ENCODE measurements at regions not wholly inside any gene's neighbourhood (a gene's known extent, or its start where the extent isn't known, plus 50 kb on each side); places are given as distances from the start of the nearest gene placed in this dataset.
"Not testable (repeated sequence)": the region's sequence is repeated elsewhere in the genome, so short reads cannot be mapped to it uniquely, and the experiment has no call there.

DNA sequence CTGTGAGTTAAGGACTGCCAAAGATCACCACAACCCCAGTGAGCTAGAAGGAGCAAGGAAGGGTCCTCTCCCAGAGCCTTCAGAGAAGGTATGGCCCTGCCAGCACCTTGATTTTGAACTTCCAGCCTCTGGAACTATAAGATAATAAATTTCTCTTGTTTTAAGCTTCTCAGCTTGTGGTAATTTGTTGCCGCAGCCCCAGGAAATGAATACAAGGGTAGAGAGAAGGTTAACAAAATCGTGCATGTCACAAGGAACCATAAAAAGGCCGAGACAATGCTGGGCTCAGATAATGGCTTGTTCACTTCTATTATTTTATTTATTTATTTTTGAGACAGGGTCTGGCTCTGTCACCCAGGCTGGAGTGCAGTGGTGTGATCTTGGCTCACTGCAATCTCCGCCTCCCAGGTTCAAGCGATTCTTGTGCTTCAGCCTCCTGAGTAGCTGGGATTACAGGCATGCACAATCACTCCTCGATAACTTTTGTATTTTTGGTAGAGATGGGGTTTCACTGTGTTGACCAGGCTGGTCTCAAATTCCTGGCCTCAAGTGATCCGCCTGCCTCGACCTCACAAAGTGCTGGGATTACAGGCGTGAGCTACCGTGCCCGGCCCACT is 71.5 kb downstream of the WSB1 start:
- intact Hi-C loops (cut with micrococcal nuclease) = not testable (repeated sequence)

- intact Hi-C loops (cut with micrococcal nuclease) = no loop called here
Measured at GRCh38 chr17:27366437-27366836, 72.5 kb downstream of the WSB1 start.

DNA sequence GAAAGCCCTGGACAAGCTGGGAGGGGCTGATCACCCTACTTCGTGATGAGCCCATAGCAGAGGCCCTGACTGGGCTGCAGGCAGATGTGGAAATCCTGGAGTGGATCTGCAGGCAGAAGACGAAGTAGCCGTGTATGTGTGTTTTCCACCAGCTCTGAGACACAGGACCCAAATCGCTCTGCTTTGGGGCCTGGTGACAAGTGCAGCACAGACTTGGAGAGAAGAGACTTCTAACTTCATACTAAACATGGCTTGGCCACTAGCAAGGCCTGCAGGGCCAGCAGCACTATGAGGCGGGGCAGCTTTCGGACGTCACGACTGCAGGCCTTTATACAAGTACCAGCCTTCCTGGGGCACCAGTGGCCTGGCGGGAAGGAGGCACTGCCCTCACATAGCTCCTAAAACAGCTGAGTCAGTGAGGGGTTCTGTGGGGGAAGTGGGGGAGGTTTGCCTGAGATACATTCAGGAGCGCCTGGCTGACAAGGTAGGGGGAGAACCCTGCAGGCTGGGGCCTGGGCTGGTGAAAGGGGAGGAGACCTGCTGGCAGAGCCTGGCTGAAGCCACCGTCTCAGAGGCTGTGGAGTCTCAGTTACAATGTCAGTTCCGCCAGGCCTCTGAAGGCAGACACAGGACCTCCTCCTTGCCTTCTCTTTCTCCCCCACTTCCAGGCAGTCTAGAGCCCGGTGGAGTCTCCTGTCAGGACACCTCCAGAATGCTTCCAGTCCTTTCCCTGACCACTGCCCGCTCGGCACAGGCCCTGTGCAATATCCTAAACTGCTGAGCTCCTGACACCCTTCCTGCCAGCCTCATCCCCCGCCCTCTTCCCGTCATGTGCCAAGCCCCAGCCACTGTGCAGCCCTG is 73.4 kb downstream of the WSB1 start:
- intact Hi-C loops (cut with micrococcal nuclease) = no loop called here

DNA sequence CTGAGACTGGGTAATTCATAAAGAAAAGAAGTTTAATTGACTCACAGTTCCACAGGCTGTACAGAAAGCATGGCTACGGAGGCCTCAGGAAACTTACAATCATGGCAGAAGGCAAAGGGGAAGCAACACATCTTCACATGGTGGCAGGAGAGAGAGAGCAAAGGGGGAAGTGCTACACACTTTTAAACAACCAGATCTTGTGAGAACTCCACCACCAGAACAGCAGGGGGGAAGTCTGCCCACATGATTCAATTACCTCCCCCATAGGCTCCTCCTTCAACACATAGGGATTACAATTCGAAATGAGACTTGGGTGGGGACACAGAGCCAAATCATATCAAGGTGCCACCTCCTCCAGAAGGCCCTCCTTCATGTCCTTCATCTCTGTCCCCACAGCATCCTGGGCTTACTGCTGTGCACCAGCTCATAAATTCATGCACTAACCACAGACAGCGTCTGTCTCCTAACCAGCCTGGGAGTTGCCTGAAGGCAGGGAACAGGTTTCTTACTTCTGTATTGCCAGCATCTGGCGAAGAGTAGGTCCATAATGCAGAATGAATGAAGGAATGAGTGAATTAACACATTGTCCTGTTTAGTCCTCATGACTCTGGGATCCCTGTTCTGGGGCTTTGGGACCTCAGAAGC is 74.4 kb downstream of the WSB1 start:
- intact Hi-C loops (cut with micrococcal nuclease) = no loop called here

DNA sequence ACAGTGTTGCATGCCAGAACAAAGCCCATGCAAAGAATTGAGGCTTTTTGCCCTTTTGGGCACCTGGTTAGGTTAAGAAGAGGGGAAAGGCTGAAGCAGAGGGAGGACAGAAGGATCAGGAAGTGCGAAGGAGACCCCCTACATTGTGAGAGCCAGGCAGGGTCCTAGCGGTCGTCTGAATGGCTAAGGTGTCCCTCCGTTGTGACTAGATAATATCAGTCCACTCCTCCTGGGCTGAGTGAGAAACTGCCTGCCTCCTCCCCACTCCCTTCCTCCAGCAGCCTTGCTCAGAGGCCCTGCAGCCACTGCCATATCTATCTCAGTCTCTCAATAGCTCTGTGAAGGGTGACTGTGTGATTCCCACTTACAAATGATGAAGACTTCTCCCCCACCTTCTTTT is 75.1 kb downstream of the WSB1 start:
- intact Hi-C loops (cut with micrococcal nuclease) = no loop called here

- intact Hi-C loops (cut with micrococcal nuclease) = no loop called here
Measured at GRCh38 chr17:27370776-27371175, 76.9 kb downstream of the WSB1 start.

DNA sequence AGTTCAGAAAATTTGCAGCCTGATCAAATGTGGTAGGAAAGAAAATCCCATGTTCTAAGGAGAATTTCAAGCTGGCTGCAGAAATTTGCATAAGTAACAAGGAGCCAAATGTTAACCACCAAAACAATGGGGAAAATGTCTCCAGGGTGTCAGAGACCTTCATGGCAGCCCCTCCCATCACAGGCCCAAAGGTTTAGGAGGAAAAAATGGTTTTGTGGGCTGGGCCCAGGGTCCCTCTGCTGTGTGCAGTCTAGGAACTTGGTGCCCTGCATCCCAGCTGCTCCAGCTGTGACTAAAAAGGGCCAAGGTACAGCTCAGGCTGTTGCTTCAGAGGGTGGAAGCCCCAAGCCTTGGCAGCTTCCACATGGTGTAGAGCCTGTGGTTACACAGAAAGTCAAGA is 79.8 kb downstream of the WSB1 start:
- intact Hi-C loops (cut with micrococcal nuclease) = not testable (repeated sequence)

DNA sequence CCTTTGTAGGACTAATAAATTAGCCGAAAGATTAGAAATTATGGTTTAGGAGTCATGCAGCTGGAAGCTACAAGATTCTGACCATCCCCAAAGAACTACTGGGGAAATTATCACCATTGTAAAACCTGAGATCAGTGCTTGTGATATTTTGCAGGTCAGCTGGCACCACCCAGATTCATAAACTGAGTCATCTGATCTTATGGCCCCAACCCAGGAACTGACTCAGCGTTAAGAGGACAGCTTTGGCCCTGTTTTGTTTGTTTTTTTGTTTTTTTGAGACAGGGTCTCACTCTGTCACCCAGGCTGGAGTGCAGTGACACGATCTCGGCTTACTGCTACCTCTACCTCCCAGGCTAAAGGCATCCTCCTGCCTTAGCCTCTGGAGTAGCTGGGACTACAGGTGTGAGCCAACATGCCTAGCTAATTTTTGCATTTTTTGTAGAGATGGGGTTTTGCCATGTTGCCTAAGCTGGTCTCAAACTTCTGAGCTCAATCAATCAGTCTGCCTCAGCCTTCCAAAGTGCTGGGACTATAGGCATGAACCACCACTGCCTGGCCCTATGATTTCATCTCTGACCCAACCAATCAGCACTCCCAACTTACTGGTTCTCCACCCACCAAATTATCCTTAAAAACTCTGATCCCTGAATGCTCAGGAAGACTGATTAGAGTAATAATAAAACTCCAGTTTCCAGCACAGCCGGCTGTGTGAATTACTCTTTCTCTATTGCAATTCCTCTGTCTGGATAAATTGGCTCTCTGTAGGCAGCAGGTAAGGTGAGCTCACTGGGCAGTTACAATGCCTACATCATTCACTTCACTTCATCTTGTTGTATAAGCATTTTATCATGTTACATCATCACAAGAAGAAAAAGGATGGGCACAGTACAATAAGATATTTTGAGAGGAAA is 79.4 kb upstream of the KSR1 start:
- intact Hi-C loops (cut with micrococcal nuclease) = no loop called here

- intact Hi-C loops (cut with micrococcal nuclease) = loop anchor here (2.0 kb wide), 1 partner anchor 22 kb away; no protein-coding TSS in a partner anchor
Measured at GRCh38 chr17:27378482-27379175, 77.6 kb upstream of the KSR1 start.

DNA sequence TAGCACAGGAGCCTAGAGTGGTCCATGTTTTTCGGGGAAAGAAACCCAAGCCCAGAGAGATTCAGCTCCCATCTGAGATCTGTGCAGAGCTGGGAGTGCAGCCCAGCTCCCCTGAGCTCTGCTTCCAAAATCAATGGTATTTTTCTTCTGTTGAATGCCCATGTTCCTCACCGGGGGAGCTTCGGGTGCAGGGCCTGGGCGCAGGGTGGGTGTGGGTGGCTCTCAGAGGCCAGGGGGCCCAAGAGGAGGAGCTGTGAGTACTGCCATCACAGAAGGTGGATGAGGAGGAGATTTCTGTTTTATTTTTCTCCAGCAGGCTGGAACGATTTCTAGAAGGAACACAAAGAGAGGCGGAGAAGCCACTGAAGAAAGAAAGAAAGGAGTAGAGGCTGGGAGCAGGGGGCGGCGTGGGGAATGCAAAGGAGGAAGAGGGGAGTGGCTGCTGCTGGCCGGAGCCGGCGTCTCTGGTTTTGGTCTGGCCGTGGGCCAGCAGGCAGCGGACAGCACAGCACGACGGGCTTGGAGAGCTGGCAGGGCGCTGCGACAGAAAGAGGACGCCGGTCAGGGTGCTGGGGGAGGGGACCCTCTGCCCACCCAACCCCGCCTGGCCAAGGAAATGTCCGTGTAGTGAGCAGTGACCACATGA is 76.2 kb upstream of the KSR1 start:
- intact Hi-C loops (cut with micrococcal nuclease) = loop anchor here (2.0 kb wide), 1 partner anchor 23 kb away; no protein-coding TSS in a partner anchor

GRCh38 chr17:27380551-27380950 is 75.7 kb upstream of the KSR1 start:
- intact Hi-C loops (cut with micrococcal nuclease) = no loop called here

- intact Hi-C loops (cut with micrococcal nuclease) = loop anchor here (1.0 kb wide), 4 partner anchors 28 to 220 kb away; no protein-coding TSS in a partner anchor
Measured at GRCh38 chr17:27381007-27381501, 75.2 kb upstream of the KSR1 start.

DNA sequence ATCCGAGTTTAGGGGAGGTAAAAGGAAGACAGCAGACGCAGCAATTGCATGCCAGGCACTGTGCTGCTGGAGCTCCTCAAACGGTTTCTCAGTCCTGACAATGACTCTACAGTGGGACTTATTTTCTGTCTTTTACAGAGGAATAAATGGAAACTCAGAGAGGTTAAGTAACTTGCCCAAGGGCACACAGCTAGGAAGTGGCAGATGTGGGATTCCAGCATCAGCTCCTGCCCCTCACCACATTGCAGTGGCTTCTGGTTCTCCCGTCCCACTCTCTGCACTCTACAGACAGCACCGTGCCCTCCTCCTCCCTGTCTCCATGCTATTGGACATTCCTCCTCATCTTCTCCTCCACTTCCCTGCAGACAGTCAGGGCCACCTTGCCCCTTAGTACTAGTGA is 74.2 kb upstream of the KSR1 start:
- intact Hi-C loops (cut with micrococcal nuclease) = no loop called here

- intact Hi-C loops (cut with micrococcal nuclease) = no loop called here
Measured at GRCh38 chr17:27384261-27384701, 72.0 kb upstream of the KSR1 start.

DNA sequence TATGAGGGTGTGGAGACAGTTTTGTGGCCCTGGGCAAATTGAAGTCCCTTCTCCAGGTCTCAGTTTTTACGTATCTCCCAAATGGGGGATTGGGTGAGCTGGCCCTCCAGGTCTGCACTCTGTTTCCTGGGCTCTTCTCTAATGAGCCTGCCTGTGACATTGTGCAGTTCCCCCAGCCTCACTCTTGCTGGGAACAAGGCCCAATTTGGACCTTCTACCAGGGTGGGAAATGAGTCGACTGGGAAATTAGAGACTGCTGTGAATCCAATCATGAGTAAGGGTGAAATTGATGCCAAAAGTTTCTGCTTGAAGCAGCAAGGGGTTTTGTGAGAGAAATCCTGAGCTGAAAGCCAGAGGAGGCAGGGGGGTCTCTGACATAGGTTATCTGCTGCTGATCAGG is 71.5 kb upstream of the KSR1 start:
- intact Hi-C loops (cut with micrococcal nuclease) = no loop called here

DNA sequence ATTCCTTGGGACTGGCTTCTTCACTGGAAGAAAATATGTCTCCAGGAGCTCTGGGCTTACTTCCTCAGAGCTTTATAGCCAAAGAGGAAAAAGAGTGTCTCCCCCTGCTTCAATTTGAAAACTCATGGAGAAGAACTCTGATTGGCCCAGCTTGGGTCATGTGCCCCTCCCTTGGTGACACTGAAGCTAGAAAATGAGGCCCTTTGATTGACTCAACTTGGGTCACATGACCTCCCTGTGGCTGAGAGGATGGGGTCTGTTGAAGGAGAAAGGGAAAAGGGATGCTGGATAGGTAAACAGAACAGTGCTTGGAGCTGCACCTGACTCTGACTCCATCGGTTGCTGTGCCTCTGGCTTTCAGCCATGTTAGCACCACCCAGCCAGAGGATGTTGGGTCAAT is 70.6 kb upstream of the KSR1 start:
- intact Hi-C loops (cut with micrococcal nuclease) = no loop called here

- intact Hi-C loops (cut with micrococcal nuclease) = no loop called here
Measured at GRCh38 chr17:27386206-27387075, 69.8 kb upstream of the KSR1 start.

GRCh38 chr17:27389542-27390140 is 66.6 kb upstream of the KSR1 start:
- intact Hi-C loops (cut with micrococcal nuclease) = no loop called here

All from T-helper 1 cell treated with Interleukin-12 subunit alpha and Interleukin-12 subunit beta and Interleukin-4 antibody, amounts not matched to agents 30 ng/mL and 1 ng/mL, for 36 hours (primary cell).